Kidney glomerular epithelial cell (primary cell): ENCODE measurements at regions not wholly inside any gene's neighbourhood (a gene's known extent, or its start where the extent isn't known, plus 50 kb on each side); places are given as distances from the start of the nearest gene placed in this dataset.
"Not testable (repeated sequence)": the region's sequence is repeated elsewhere in the genome, so short reads cannot be mapped to it uniquely, and the experiment has no call there.

Experiments used
- DNase-seq: peaks from one replicate; lab custom pipeline; 2025; lab: John Stamatoyannopoulos, UW

GRCh38 chr21:26331205-26331980 lies 160.8 kb upstream of the APP start:
- no peak for DNase-seq

DNA sequence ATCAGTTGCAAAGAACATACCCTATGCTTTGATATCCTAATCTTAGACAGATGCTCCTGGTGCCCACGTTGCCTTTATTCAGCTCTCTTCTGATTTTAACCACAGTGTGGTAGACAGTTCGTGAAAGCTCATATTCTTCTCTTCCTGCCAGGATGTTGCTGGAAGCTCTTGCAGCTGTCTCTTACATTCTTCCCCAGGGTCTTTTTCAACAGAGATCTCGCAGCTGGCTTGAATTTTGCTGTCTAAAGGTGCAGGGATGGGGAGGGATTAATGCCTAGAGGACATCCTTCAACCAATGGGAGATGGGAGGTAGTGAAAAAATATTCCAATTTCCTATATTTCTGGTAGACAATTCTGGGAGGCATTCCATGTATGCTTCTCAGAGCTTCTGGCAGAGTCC lies 150.0 kb upstream of the APP start:
- no peak for DNase-seq

DNA sequence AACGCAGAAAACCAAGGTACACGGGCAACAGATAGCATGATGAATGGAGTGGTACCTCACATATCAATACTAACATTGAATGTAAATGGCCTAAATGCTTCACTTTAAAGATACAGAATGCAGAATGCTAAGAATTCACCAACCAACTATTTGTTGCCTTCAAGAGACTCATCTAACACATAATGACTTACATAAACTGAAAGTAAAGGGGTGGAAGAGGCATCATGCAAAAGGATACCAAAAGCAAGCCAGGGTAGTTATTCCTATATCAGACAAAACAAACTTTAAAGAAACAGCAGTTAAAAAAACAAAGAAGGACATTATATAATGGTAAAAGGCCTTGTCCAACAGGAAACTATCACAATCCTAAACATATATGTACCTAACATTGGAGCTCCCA lies 137.1 kb upstream of the APP start:
- DNase-seq = no peak

DNA sequence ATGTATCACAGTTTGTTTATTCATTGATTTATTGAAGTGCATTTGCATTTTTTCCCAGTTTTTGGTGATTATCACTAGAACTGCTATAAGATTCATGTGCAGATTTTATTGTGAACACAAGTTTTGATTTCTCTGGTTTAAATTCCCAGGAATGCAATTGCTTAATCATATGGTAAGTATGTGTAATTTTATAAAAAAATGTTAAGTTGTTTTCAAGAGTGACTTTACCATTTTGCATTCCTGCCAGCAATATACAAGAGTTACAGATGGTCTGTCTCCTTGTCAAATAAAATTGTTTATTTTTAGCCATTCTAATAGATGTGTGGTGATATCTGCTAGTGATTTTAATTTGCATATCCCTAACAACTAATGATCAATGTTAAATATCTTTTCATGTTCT lies 127.3 kb upstream of the APP start:
- no peak for DNase-seq

DNA sequence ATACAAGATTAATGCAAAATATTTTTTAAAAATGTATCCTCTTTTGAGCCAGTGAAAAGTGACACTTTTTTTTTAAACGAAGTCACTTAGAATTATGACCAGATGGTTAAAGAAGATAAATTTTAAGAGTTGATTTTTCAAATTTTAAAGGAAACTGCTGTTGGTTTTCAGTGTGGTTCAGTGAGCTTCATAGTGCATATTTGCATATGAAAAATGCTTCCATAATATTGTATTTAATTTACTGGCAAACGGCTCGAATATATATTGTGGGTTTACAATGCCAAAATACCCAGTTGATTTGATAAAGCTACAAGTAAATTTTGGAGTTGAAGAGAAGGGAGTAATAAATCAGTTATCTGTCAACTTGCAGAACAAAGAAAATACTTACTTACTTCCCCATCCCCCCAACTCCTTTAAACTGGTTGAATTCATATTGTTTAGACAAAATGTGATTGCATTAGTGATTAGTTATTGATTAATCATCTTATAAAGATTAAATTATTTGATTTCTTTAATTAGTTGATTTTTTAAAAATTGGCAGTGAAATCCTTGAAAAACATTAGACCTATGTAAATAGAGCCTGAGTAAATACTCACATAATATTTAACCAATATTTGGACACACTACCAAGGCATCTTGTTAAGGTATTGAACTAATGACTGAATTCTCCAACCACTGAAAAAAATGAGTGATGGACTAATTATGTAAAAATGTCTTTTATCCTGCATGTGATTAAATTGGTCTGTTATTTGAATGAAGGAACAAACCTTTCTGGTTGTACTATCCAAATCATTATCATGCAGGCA lies 122.8 kb upstream of the APP start:
- DNase-seq = no peak

GRCh38 chr21:26288026-26288425 lies 117.5 kb upstream of the APP start:
- DNase-seq = no peak

- no peak for DNase-seq
Measured at GRCh38 chr21:26284531-26284930, 114.0 kb upstream of the APP start.

- DNase-seq = no peak
Measured at GRCh38 chr21:26282058-26282457, 111.5 kb upstream of the APP start.

DNA sequence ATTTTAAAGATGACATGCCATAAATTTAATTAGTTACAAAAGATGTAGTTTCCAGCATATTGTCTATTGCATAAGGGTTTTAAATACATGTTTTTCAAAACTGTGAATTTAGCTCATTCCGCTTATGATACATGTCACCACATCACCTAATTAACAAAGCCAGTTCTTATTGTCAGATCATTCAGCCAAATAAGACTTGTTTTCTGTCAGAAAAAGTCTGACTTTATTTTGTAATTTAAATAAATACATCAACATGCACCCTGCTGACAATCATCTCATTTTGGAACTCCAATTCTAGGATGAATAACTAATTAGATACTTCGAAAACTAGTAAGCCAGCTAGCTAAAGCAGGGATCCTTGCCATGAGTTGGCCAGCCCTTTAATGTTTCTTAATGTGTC lies 110.9 kb upstream of the APP start:
- no peak for DNase-seq

DNA sequence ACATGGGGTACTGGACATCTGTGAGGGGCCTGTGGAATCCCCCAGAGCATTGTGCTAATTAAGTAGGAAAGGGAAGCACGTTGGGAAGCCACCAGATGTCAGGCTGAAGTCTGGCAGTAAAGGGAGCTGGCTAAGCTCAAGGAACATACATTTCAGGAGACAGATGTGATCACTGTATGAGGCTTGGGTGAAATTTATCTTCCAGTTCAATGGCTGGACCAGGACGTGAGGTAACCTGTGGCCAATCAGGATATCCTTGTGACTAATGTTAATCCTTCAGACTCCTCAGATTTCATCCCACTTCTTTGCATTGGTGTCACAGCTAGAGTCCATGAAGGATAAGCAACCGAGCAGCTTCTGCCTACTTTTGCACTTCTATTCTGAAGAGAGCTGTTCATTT lies 110.2 kb upstream of the APP start:
- DNase-seq = no peak

- DNase-seq = no peak
Measured at GRCh38 chr21:26280148-26280547, 109.6 kb upstream of the APP start.

- DNase-seq = no peak
Measured at GRCh38 chr21:26275801-26276200, 105.2 kb upstream of the APP start.

DNA sequence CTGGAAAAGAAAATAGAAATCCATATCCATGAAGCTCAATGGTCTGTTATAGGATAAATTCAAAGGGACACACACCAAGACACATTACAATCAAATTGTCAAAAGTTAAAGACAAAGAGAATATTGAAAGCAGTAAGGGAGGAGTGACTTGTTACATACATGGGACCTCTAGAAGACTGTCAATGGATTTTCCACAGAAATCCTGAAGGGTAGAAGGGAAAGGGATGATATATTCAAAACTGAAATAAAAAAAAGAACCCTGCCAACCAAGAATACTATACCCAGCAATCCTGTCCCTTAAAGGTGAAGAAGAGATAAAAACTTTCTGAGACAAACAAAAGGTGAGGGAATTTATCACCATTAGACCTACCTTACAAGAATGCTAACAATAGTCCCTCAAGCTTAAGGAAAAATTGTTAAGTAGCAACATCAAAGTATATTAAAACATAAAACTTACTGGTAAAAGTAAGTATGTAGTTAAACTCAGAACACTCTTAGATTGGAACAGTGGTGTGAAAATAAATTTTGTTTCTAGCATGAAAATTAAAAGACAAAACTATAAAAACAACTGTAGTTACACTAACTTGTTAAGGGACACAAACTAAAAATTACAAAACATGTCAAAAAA lies 103.2 kb upstream of the APP start:
- no peak for DNase-seq

GRCh38 chr21:26267389-26267788 lies 96.8 kb upstream of the APP start:
- no peak for DNase-seq

GRCh38 chr21:26246073-26246472 lies 75.5 kb upstream of the APP start:
- DNase-seq = no peak

DNA sequence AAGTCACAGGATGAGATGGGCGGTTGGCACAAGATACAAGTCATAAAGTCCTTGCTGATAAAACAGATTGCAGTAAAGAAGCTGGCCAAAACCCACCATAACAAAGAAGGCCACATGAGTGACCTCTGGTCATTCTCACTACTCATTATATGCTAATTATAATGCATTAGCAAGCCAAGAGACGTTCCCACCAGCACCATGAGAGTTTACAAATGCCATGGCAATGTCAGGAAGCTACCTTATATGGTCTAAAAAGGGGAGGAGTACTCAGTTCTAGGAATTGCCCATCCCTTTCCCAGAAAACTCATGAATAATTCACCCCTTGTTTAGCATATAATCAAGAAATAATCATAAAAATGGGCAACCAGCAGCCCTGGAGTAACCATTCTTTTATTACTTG lies 74.9 kb upstream of the APP start:
- no peak for DNase-seq

GRCh38 chr21:26238646-26239045 lies 68.1 kb upstream of the APP start:
- DNase-seq = no peak

GRCh38 chr21:26236281-26236680 lies 65.7 kb upstream of the APP start:
- DNase-seq = no peak

DNA sequence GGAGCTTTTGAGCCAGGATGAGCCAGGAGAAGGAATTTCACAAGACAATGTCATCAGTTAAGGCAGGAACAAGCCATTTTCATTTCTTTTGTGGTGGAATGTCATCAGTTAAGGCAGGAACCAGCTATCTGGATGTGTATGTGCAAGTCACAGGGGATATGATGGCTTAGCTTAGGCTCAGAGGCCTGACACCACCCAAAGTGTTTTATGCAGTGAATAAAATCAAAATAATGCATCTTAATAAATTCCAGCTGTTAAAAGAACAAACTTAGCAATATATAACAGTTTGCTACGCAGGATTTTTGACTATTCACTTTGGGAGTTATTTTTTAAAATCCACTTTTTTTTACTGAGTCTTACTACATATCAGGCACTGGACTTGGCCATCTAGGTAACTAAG lies 62.7 kb upstream of the APP start:
- not testable (repeated sequence) for DNase-seq

- DNase-seq = not testable (repeated sequence)
Measured at GRCh38 chr21:26232491-26232890, 61.9 kb upstream of the APP start.

DNA sequence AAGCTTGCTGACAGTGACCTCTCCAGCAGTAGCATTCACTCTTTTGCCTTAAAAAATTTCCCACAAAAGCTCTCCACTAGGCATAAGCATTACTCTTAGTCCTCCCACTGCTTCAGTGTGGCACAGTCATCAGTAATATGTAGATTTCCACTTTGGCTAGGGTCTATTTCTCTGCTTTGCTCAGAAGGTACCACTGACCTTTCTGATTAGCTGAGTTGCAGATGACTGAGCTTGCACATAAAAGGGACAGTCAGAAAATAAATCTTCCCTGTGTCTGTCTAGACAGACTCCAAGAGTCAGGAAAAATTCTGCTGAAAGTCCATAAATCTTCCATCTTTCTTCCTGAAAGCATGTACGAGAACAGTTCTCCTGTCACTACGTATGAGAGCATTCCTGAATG lies 56.6 kb upstream of the APP start:
- peak; percentile 67 for DNase-seq

DNA sequence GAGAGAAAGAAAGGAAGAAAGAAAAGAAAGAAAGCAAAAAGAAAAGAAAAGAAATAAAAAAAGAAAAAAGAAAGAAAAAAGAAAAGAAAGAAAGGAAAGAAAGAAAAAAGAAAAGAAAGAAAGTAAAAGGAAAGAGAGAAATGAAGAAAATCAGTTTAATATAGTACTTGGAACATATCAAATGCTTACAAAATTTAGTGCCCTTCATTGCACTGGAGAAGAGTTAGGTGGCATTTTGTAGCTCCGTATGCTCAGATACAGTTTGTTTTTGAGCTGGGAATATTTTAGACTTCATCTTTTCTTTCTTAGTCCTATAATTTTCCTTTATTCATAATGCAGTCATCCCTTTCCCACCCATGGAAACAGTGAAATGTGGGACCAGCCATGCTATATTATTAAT lies 56.2 kb upstream of the APP start:
- no peak for DNase-seq

DNA sequence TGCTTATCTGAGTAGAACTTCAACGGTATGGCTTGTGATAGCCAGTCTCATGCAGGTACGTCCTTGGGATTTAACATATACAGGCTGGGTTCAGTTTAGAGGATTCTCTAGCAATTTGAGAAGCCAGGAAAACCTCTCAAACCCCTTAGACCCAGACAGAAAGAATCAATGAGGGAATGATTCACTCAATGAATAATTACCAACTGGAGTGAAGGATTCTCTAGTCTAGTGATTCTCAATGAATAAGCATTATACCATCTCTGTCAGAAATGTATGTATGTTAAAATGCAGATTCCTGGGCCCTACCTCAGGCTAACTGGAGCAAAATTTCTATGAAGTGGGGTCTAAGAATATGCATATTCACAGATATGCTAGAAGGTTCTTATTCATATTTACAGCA lies 54.5 kb upstream of the APP start:
- DNase-seq = peak; percentile 29
